ENCODE measurements at regions not wholly inside any gene's neighbourhood (a gene's known extent, or its start where the extent isn't known, plus 50 kb on each side); places are given as distances from the start of the nearest gene placed in this dataset.

- no peak for TF ChIP-seq CTCF (IDR thresholded peaks at IDR 0.05; ENCODE audit: insufficient read depth, low read length, missing control alignments)
- POLR2A ChIA-PET, result no interaction called here
- no peak overlapping the region for H3K4me3 ChIP-seq (ENCODE audit: low read depth, low read length)
- no peak for DNase-seq (ENCODE audit: low read depth, low spot score)
- CTCF ChIA-PET, result no interaction called here
Observed at GRCh38 chr10:58106211-58107035, 161.3 kb downstream of the IPMK start.

GRCh38 chr10:58104351-58104751, 163.3 kb downstream of the IPMK start:
- no peak overlapping the region for H3K4me3 ChIP-seq (ENCODE audit: low read depth, low read length)
- POLR2A ChIA-PET, result no interaction called here
- CTCF ChIA-PET, result no interaction called here
- TF ChIP-seq CTCF (IDR thresholded peaks at IDR 0.05; ENCODE audit: insufficient read depth, low read length, missing control alignments), result no peak
- DNase-seq (ENCODE audit: low read depth, low spot score), result no peak

GRCh38 chr10:58102897-58103296, 164.8 kb downstream of the IPMK start:
- TF ChIP-seq CTCF (IDR thresholded peaks at IDR 0.05; ENCODE audit: insufficient read depth, low read length, missing control alignments), result no peak
- CTCF ChIA-PET, result no interaction called here
- no peak for DNase-seq (ENCODE audit: low read depth, low spot score)
- H3K4me3 ChIP-seq (ENCODE audit: low read depth, low read length), result no peak overlapping the region
- POLR2A ChIA-PET, result no interaction called here

- DNase-seq (ENCODE audit: low read depth, low spot score), result no peak
- ChIA-PET CTCF (no interaction called here), POLR2A (no interaction called here)
- no peak for TF ChIP-seq CTCF (IDR thresholded peaks at IDR 0.05; ENCODE audit: insufficient read depth, low read length, missing control alignments)
- H3K4me3 ChIP-seq (ENCODE audit: low read depth, low read length), result no peak overlapping the region
Observed at GRCh38 chr10:58101682-58102081, 166.0 kb downstream of the IPMK start.

- H3K4me3 ChIP-seq (ENCODE audit: low read depth, low read length), result no peak overlapping the region
- no peak for TF ChIP-seq CTCF (IDR thresholded peaks at IDR 0.05; ENCODE audit: insufficient read depth, low read length, missing control alignments)
- ChIA-PET POLR2A (no interaction called here), CTCF (no interaction called here)
- DNase-seq (ENCODE audit: low read depth, low spot score), result no peak
Observed at GRCh38 chr10:58094985-58095718, 172.5 kb downstream of the IPMK start.

- TF ChIP-seq CTCF (IDR thresholded peaks at IDR 0.05; ENCODE audit: insufficient read depth, low read length, missing control alignments), result no peak
- POLR2A ChIA-PET, result no interaction called here
- CTCF ChIA-PET, result no interaction called here
- no peak overlapping the region for H3K4me3 ChIP-seq (ENCODE audit: low read depth, low read length)
- no peak for DNase-seq (ENCODE audit: low read depth, low spot score)
Observed at GRCh38 chr10:58091886-58092285, 175.8 kb downstream of the IPMK start.
